PC-3 (cell line): ENCODE measurements at regions not wholly inside any gene's neighbourhood (a gene's known extent, or its start where the extent isn't known, plus 50 kb on each side); places are given as distances from the start of the nearest gene placed in this dataset.

Experiments
- ATAC-seq: fragments of 200-7000 bp; cut with Tn5 transposase; 2 replicates; pipeline ENCODE4 v1.9.1; 2020; ENCODE audit warnings: mild to moderate bottlenecking, moderate library complexity
- BruUV-seq: library from RNA; stranded (reverse); fragments of 400-500 nt; replicated peaks from 2 replicates; lab custom pipeline; 2021; lab: Mats Ljungman, UMichigan
- CTCF ChIA-PET: fragments of 300-600 bp; sonication (Branson Sonifier 250); formaldehyde crosslinking; loops from one replicate; lab custom pipeline; 2022; ENCODE audit warnings: antibody characterized with exemption; lab: Charles Lee
- POLR2A ChIA-PET: fragments of 300-600 bp; sonication (Branson Sonifier 250); formaldehyde crosslinking; loops from one replicate; lab custom pipeline; 2022; ENCODE audit warnings: antibody characterized with exemption; ENCODE audit not compliant: unreplicated experiment; lab: Charles Lee
- DNase-seq: peaks from one replicate; pipeline ENCODE4 v3.0.0-alpha.2; 2015
- H2AFZ ChIP-seq: fragments of 300-600 bp; sonication (generic); 2 replicates; pipeline ENCODE4 v1.6.0; 2016; ENCODE audit warnings: antibody characterized with exemption, low read length
- H3F3A ChIP-seq: fragments of 300-600 bp; sonication (generic); one replicate; pipeline ENCODE4 v1.6.0; 2017; ENCODE audit warnings: antibody characterized with exemption, low read length, control low read depth, mild to moderate bottlenecking; ENCODE audit not compliant: unreplicated experiment
- H3K27ac ChIP-seq: fragments of 300-600 bp; sonication (generic); 2 replicates; pipeline ENCODE4 v1.5.1; 2016; ENCODE audit warnings: mild to moderate bottlenecking, low read length
- H3K27me3 ChIP-seq: fragments of 300-600 bp; sonication (generic); 2 replicates; pipeline ENCODE4 v1.6.1; 2016; ENCODE audit warnings: low read length, mixed read lengths
- H3K36me3 ChIP-seq: fragments of 300-600 bp; sonication (generic); 2 replicates; pipeline ENCODE4 v1.6.1; 2016; ENCODE audit warnings: low read depth, mixed run types, low read length, mixed read lengths
- H3K4me1 ChIP-seq: fragments of 300-600 bp; sonication (generic); 2 replicates; pipeline ENCODE4 v1.5.1; 2016; ENCODE audit warnings: low read length; ENCODE audit not compliant: insufficient read depth
- H3K4me2 ChIP-seq: fragments of 300-600 bp; sonication (generic); 2 replicates; pipeline ENCODE4 v1.6.0; 2016; ENCODE audit warnings: low read length
- H3K4me3 ChIP-seq: fragments of 300-600 bp; sonication (generic); 2 replicates; pipeline ENCODE4 v1.5.1; 2016; ENCODE audit warnings: mild to moderate bottlenecking, low read length, mixed read lengths
- H3K79me2 ChIP-seq: fragments of 300-600 bp; sonication (generic); 2 replicates; pipeline ENCODE4 v1.6.1; 2017; ENCODE audit warnings: low read length, mixed read lengths
- H3K9ac ChIP-seq: fragments of 300-600 bp; sonication (generic); 2 replicates; pipeline ENCODE4 v1.6.0; 2016; ENCODE audit warnings: mild to moderate bottlenecking, low read length
- H3K9me2 ChIP-seq: fragments of 300-600 bp; sonication (generic); replicated peaks from 2 replicates; pipeline ENCODE4 v1.6.1; 2016; ENCODE audit warnings: mixed run types, low read length, mixed read lengths
- H3K9me3 ChIP-seq: fragments of 300-600 bp; sonication (generic); 2 replicates; pipeline ENCODE4 v1.6.1; 2016; ENCODE audit warnings: low read length, mixed read lengths
- H4K20me1 ChIP-seq: fragments of 300-600 bp; sonication (generic); 2 replicates; pipeline ENCODE4 v1.6.1; 2016; ENCODE audit warnings: low read length, mixed read lengths
- CTCF ChIP-seq: fragments of 300-600 bp; sonication (generic); conservative IDR thresholded peaks from 2 replicates; pipeline ENCODE4 v1.5.1; 2017; ENCODE audit warnings: antibody characterized with exemption, low read depth, mild to moderate bottlenecking, low read length
- EZH2 ChIP-seq: fragments of 300-600 bp; sonication (generic); IDR thresholded peaks from one replicate; pipeline ENCODE4 v1.6.1; 2017; ENCODE audit warnings: antibody characterized with exemption, mild to moderate bottlenecking, low read length; ENCODE audit not compliant: unreplicated experiment
- EZH2phosphoT487 ChIP-seq: fragments of 300-600 bp; sonication (generic); IDR thresholded peaks from 2 replicates; pipeline ENCODE4 v1.6.1; 2018; ENCODE audit warnings: mild to moderate bottlenecking, antibody characterized with exemption, low read length, borderline replicate concordance
- intact Hi-C: fragments of 100-400 bp; cut with micrococcal nuclease; formaldehyde crosslinking; loops from 2 replicates; pipeline ENCODE4 v1.9.0; 2023

DNA sequence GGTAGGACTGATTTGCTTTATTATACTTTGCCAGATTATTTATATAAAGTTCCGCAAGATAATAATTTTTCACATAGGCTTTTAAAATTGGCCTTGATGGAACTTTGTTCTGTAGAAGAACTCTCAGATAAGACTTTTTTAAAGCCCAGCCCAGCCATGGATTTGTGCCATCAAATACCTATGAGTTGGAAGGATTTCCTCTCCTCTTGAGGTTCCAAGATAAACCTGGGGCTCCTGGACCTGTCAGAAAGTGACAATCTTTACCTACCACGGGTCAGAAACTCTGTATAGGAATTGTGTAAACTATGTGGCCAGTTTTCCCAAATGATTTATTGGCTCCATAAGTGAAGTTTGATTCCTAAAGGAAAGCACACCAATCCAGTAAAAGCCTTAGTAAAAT, 271.9 kb upstream of the GRID2 start:
- CTCF ChIA-PET = no interaction called here
- Histone ChIP-seq H3K36me3 (no peaks in the 10 kb centered on the region), H3K4me2 (no peak overlapping the region), H2AFZ (no peak overlapping the region), H3K79me2 (no peaks in the 10 kb centered on the region), H3K4me3 (no peak overlapping the region), H3K4me1 (no peaks in the 10 kb centered on the region), H3K9me2 (no peaks in the 10 kb centered on the region), H3K27ac (no peak overlapping the region), H3F3A (no peaks in the 10 kb centered on the region), H3K27me3 (no peaks in the 10 kb centered on the region), H3K9ac (no peak overlapping the region), H3K9me3 (no peaks in the 10 kb centered on the region), H4K20me1 (no peaks in the 10 kb centered on the region)
- intact Hi-C loops = no loop called here
- TF ChIP-seq EZH2phosphoT487 = no peak
- no peak for TF ChIP-seq EZH2
- TF ChIP-seq CTCF = no peak
- POLR2A ChIA-PET = no interaction called here
- ATAC-seq = no peak
- no TSS peak for BruUV-seq
- DNase-seq = no peak

DNA sequence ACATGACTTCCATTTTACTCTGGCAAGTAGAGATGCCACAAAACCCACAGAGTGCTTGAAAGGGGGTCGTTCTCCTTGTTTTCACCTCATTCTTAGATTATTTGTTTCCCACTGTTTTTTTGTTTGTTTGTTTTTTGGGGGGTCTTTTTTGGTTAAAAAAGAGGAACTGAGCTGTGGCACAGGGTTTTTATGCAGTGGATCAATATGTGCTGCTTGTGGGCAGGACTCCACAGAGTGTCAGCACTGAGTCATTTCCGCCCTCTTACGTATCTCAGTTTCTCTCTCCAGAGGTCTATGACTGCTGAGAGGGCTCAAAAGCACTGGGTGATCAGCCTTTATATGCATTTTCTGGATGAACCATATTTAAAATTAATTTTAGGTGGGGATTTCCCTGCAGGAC, 268.1 kb upstream of the GRID2 start:
- ChIA-PET POLR2A (no interaction called here), CTCF (no interaction called here)
- no peaks in the 10 kb centered on the region for H3K36me3 ChIP-seq
- intact Hi-C loops = no loop called here
- no peak for DNase-seq
- no peaks in the 10 kb centered on the region for H3K4me1 ChIP-seq
- no peaks in the 10 kb centered on the region for H3K79me2 ChIP-seq
- H3K9me2 ChIP-seq = no peaks in the 10 kb centered on the region
- BruUV-seq = no TSS peak
- H3K9ac ChIP-seq = no peak overlapping the region
- H2AFZ ChIP-seq = no peak overlapping the region
- no peak overlapping the region for H3K27ac ChIP-seq
- ATAC-seq = no peak
- no peaks in the 10 kb centered on the region for H4K20me1 ChIP-seq
- TF ChIP-seq EZH2phosphoT487 (no peak), CTCF (no peak), EZH2 (no peak)
- no peaks in the 10 kb centered on the region for H3K27me3 ChIP-seq
- H3K4me3 ChIP-seq = no peak overlapping the region
- H3K4me2 ChIP-seq = no peak overlapping the region
- H3K9me3 ChIP-seq = no peaks in the 10 kb centered on the region
- no peaks in the 10 kb centered on the region for H3F3A ChIP-seq

DNA sequence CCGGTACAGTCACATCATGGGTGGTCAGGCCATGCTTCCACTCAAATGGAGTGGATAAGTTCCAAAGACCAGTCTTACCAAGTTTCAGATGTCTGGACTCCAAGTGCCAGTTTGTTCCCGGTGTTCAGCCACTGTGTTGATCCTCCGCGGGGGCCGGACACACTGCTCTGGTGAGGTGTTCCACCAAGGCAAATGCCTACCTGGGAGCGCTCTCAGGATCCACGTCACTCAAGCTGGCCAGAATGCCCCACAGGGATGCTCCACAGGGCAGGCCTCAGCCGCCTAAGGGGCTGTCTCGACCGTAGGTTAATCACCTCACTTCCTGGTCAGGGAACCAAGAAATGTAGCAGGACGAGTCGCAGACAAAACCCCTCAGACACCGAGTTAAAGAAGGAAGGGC, 258.0 kb upstream of the GRID2 start:
- no TSS peak for BruUV-seq
- H3K36me3 ChIP-seq = no peaks in the 10 kb centered on the region
- no peak overlapping the region for H3K4me3 ChIP-seq
- H4K20me1 ChIP-seq = no peaks in the 10 kb centered on the region
- H3K27me3 ChIP-seq = no peaks in the 10 kb centered on the region
- H3K9ac ChIP-seq = no peak overlapping the region
- H3K9me3 ChIP-seq = no peaks in the 10 kb centered on the region
- intact Hi-C loops = loop anchor here (5.0 kb wide), 1 partner anchor 933 kb away; no protein-coding TSS in a partner anchor
- no peak overlapping the region for H2AFZ ChIP-seq
- ATAC-seq = no peak
- no peak for DNase-seq
- no peaks in the 10 kb centered on the region for H3K4me1 ChIP-seq
- H3K27ac ChIP-seq = no peak overlapping the region
- POLR2A ChIA-PET = no interaction called here
- no peaks in the 10 kb centered on the region for H3K79me2 ChIP-seq
- H3K4me2 ChIP-seq = no peak overlapping the region
- CTCF ChIA-PET = no interaction called here
- H3F3A ChIP-seq = no peaks in the 10 kb centered on the region
- no peaks in the 10 kb centered on the region for H3K9me2 ChIP-seq
- no peak for TF ChIP-seq EZH2phosphoT487
- TF ChIP-seq EZH2 = no peak
- TF ChIP-seq CTCF = no peak
